NCI-H526 treated with DMSO at 0.1 percent for 48 hours (cell line): ENCODE measurements at regions not wholly inside any gene's neighbourhood (a gene's known extent, or its start where the extent isn't known, plus 50 kb on each side); places are given as distances from the start of the nearest gene placed in this dataset.
A peak's percentile ranks its signal among the peaks of the same experiment; 100 is the strongest.

Experiments used
- DNase-seq: peaks from one replicate; lab custom pipeline; 2025; lab: John Stamatoyannopoulos, UW

DNA sequence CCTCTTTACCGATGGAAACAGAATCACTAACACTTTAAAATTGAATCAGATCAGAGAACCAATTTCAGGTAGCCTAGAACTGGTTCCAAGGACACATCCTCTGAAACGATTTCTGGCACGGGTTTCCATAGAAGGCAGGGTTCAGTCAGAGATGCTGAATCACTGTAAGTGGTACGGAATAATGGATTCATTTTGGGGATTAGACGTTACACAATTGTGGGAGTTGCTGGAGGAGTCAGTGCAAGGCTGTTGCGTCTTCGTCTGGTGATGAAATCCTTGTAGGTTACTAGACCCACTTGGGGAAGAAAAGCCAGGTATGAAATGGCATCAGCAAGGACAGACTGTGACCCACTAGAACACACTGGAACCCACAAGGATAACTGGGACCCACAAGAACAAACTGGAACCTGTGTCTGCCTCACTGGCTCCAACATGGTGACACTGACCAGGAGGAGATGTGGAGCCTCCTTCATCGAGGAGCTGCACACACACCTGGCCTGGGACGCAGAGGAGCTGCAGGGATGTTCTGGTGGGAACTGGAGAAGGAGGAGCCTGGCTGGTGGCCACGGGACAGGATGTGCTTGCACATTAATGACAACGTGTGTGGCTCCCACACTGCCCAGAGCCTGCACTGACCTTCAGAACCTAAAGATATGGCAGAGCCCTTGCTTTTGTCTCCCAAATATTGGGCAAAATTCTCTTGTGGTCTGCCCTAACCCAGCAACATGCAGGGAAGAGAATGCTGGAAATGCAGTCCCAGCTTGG is 105.1 kb downstream of the TRAPPC11 start:
- no peak for DNase-seq

DNA sequence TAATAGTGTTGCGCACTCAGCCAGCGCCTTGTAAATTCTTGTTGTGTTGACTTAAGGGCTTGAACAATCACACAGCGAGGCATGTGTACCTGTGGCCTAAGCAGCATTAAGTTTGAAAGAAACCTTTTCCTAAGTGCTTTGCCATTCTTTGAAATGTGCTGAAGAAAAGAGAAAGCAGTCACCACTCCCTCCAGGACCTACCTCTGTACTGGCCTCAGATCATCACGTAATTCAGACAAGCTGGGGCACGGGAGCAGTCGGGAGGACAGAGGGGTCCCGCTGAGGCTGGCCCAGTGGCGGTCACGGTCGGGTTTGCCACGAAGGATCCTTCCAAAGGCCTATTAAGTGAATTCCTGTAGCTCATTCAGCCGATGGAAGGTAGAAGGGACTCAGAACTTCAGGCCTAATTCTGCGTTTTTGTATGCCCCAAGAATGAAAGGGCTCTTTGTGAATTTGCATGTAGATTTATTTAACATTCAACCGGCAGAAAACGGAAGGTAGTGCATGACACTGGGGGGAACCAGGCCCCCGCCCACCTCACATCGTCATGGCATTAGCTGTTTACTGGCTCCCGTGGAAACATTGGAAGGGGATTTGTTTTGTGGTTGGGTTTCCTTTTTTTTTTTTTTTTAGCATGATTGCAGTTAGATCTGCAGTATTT is 106.3 kb downstream of the TRAPPC11 start:
- DNase-seq: peak; percentile 76

DNA sequence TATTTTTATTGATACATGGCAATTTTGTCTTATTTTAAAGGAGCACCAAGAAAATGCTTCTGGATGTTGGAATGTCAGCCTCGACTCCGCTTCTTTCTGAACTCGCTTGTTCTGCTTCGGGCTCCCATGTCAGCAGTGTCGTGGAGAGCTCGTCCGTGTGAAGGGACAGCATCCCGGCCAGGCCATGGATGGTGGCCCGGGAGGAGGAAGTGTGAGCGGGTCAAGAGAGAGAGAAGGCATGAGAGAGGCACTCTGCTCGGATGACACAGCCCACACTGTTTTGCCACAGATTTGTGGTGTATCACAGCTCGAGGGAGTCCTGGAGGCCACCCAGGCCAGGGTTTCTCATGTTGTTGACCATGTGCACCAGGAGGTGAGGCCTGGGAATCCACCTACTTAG is 107.0 kb downstream of the TRAPPC11 start:
- no peak for DNase-seq

DNA sequence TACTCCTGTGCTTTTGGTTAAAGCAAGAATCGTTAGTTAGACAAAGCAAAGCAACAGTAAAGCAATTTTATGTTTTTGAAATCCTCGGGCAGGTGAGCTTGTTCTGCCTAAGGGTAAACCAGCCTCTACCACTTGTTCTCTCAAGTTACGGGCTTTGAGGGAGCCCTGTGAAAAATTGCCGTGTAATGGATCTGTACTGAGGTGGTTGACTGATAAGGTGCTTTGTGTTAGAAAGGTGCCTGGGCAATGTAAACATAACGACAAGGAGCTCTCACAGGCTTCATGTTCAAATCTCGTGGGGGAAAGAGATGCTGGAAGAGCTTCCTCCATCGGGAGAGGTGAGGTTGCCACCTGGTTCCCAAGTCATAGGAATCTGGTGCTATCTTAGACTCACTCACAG is 111.8 kb downstream of the TRAPPC11 start:
- DNase-seq: no peak

DNA sequence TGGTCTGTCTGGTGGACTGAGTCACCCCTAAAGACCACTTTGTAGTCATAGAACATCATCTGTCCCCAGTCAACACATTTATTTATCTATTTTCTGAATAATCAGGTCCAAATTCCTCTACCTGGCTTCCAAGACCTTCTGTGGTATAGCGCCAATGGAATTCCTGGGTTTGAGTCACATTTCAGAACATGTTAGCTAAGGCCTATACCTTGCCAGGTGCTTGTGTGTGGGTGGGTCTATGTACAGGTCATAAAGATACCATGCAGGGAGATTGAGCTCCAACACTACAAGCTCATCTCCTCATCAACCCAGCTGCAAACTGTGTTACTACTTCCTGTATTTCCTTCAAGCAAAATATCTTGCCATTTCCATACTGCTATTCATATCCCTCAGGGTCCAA is 113.3 kb downstream of the TRAPPC11 start:
- DNase-seq: no peak

DNA sequence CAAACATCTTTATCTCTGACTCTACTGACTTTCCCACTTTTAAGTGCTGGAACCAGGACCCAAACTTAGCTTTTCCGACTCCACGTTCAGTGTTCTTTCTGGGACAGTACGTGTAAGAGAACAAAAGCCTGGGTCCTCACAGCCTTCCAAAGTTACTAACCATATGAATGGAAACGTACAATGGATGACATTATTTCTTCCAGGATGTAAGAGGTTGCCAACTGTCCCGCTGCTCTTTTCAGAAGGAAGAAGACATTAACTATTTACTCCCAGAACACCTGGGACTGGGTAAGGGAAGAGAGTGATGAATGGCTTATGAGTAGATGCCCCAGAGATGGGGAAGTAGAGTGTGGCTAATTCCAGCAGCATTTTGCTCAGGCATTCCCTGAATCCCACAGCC is 114.7 kb downstream of the TRAPPC11 start:
- no peak for DNase-seq

DNA sequence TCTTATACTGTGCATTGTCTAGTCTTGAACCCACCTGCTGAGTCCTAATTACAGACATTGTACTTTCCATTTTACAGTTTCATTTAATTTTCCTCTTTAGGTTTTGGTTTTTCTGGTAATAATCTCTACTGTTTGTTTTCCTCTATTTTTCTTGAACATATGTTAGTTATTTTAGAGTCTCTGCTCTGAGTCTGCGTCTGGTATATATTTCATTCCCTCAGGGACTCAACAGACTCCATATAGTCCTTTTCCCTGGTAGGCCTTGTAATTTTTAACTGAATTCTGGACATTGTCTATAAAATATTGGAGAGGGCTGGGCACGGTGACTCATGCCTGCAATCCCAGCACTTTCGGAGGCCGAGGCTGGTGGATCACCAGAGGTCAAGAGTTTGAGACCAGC is 121.8 kb upstream of the STOX2 start:
- DNase-seq: no peak

DNA sequence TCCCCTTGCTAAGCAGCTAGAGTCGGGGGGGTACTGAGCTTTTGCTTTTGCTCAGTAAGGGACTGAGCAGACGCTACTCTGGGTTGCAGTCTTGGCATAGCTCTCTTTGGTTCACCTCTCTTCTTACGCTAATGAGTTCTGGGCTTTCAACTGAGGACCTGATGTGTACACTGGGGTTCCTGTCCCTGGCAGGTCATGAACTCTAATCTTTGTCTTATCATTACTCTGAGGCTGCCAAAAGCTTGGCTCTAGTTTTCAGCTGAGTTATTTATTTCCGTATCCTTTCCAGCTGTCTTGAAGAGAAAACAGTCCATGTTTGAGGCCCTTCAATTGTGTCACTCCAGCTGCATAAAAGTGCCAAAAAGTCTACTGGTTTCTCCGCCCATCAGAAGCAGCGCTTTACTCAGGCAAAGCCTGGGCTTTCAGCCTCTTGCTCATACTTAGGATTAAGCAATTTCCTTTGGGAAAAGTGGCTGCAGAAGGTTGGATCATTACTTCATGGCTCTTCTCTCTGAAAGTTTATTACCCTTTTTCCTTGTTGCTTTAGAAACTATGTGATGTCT is 121.0 kb upstream of the STOX2 start:
- DNase-seq: no peak

DNA sequence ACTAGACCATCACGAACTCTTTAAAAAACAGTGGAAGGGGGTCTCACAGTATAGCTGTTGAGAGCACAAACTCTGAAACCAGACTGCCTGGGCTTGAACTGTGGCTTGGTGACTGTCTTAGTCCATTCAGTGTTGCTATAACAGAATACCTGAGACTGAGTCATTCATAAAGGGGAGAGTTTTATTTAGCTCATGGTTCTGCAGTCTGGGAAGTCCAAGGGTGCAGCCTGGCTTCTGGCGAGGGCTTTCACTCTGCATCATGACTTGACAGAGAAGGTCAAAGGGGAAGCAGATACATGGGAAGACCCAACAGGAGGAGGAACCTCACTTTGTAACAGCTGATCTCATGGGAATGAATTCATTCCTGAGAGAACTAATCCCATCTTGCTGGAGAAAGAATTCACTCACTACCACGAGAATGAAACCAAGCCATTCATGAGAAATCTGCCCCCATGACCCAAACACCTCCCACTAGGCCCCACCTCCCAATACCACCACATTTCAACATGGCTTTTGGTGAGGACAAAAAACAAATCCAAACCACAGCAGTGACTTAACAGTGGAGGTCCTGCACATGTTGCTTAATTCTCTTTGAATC is 116.7 kb upstream of the STOX2 start:
- DNase-seq: no peak

DNA sequence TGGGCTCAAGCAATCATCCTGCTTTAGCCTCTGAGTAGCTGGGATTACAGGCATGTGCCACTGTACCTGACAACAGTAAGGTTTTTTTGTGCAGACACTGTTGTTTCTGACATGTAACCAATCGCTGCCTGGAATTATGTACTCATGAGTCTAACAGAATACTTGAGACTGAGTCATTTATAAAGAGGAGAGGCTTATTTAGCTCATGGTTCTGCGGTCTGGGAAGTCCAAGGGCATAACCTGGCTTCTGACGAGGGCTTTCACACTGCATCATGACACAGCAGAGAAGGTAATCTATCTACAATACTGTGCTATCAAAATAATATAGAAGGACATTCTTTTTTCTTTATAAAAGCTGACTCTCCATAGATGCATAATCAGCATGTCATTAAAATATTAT is 115.5 kb upstream of the STOX2 start:
- DNase-seq: no peak

DNA sequence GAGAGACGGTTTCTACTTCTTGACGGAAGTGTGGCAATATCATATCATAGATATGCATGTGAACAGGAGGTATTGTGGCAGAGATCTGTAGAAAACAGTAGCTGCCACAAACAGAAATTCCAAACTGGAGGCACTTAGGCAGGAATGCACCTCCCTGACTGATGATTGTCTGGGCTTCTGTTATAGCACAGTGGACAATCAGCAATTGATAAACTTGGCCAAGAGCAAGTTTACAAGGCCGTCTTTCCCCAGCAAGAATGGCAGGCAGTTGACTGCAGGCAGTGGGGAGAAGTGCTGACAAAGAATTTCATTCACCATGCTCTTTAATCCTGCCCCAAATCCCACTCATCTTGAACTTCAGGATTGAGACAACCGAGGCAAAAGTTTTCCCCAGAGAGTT is 114.4 kb upstream of the STOX2 start:
- no peak for DNase-seq

DNA sequence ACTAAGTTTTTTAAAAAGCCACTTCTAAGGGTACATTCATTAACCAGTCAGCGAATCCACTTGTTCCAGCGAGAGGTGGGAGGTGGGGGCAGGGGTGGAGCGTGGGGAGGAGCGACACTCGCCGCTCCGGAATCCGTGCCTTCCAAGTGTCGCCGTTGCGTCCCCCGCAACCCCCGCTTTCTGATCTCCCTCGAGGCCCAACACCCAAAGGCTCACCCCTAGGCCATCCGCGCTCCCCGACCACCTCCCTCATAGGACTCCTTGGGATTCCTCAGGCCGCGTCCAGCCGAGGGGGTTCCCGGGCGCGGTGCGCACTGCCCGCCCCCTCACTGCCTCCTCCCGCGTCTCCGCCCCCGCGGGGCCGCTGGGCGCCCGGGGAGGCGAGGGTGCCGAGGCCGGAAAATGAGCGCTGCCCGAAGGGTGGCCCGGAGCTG is 108.1 kb upstream of the STOX2 start:
- no peak for DNase-seq

DNA sequence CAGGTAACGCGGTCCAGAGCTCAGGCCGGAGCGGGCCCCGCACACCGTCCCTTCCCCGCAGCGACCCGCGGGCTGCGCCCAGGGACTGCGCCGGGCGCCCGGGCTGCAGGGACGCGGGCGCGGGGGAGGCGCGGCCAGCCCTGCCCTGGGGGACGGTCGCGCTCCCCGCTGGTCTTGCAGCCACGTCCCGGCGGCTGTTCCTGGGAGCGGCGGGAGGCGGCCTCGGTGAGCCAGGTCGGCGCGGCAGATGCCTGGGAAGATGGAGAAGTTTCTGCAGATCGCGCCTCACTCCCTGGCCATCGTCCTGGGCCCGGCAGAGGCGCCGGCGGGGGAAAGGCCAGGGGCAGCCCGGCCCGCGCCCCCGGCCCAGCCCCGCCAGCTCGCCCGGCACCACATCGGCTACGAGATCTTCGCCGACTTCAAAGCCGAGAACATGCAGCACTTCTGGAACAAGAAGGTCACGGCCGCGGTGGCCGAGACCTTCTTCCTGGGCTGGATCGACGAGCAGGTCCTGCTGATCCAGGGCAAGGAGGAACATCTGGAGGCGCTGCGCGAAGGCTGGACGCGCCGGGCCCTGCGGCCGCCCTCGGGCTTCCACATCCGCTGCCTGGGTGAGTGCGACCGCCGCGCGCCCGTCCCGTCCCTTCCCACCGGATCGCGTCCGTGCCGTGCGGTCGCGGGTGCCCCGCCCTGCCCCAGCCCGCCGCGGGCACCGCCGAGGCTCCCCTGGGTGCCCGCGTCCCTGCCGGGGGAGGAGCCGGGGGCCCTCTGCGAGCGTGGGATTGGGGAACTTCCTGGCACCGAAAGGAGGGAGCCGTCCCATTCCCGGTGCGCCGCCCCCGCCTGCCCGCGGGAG is 107.4 kb upstream of the STOX2 start:
- DNase-seq: peak; percentile 12

DNA sequence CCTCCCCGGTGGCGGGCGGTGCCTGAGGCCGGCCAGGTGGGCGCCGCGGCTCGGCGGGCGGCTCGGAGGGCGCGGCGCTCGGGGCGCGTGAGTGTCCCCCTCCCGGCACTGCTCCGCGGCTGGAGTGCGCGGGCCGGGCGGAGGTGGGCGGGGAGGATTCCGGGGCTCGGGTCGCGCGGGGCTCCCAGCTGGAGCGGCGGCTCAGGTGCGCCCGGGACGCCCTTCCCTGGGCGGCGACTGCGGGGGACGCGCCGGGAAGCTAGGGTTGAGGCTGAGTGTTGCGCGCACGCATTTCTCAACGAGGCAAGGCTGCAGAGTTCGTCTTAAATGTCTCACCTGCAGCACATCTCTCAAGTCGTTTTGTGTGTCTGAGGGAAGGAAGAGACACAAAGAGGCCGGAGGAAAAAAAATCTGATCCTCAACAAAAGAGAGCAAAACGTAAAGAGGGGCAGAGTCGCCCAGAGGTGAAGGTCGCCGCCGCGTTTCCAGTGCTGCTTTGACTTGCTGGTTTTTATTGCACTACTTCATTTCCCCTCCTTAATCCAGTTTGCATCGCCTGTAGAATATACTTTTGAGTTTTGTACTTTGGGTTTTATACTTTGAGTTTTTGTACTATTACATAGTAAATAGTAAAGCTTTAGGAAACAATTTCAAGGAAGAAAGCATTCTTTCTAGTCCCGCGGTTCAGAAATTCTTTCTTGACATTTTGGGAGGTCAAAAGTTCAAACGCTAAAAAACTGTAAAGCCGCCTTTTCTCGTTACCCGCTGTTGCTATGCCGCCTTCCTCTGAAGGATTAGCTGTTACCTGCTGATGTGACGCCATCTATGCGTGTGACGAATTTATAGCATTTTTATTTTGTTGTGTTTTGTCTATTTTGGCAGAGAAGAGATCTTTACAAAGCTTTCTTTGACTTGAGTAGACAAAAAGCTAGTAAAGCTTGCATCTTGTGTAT is 106.5 kb upstream of the STOX2 start:
- peak; percentile 26 for DNase-seq

DNA sequence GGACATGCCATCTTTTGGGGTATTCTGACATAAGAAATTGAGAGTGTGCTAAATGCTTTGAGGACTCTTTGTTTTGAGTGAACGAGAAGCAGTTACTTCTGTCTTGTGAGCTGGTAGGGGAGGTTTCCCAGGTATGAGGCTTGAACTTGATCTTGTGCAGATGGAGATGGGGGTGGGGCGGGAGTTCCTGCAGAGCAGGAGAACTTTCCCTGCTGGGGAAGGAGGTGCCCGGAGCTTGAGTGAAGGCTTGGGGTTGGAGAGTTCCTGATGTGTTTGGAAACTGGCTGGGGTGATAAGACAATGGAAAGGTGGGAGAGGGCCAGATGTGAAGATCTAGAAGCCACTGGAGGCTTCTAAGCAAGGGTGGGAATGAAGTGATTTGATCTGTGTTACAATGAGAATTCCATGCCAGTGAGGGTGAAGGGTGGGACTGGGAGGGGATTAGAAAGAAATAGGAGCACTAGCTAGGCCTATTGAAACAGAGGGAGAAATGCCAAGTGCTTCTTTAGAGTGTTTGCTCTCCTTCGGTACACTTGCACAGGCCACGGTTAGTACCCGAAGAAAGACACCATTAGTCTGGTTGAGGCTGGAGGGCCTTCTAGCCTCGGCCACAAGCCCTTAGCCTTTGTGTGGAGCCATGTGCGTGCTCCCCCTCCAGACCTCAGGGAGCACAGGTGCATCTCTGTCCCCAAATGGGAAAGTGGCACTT is 103.5 kb upstream of the STOX2 start:
- DNase-seq: no peak

DNA sequence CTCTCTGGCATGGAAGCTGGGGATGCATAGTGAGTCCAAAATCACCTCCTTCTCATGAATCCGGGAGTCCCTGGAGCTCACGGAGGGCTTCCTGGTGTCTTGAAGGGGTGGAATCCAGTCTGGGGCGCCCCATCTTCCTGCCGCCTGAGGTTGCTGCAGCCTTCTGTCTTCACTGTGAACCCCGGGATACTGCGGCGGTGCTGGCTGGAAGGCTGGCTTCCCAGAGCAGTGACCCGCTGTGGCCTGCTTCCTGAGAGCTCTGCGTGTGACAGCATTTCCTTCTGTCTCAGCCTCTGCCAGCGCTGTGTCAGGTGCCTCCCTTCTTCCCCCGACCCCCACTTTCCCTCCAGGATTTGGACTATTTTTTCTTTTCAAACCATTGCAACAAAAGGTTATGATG is 98.8 kb upstream of the STOX2 start:
- DNase-seq: no peak

DNA sequence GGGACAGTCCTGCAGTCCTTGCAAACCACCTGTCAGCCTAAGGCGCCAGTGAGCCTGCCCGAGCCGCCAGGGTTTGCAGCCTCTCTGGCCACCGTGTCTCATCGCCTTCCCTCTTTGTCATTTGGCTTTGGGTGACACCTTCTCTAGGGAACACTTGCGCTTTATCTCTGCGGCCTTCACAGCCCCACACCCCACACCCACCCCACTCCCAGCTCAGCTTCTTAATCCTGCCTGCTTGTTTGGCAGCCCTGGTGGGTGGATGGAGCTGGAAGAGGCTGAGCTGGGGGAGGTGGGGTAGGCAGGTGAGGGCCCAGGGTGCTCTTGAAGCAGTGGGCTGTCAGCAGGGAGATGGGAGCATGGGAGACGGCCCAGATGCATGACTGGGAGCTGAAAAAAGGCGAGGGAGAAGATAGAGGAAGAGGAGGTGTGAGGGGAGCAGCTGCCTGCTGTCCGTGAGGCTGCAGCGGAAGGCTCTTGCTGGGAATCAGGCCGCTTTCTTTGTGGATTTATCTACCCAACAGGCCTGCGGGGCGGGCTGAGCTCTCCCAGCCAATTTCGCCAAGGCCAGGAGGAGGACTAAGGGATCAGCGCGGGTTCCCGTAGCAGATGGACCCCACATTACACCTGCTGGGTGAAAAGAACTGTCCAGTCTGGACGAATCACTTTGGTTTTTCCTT is 97.5 kb upstream of the STOX2 start:
- no peak for DNase-seq

DNA sequence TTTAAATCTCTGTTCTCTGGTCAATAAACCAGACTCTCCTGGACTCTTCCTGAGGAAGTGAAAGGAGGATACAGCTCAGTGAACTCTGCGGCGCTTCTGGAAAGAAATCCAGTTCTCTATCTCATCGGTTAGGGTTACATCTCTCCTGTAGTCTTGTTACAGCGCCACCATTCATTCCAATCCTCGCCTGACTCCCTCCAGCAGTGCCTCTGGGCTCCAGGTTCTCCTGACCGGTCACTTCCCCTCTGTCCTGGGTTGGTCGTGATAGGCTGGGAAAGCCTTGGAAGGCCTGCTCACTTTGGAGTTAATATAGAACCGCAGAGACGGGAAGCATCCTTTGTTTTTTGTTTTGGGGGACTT is 97.0 kb upstream of the STOX2 start:
- no peak for DNase-seq

DNA sequence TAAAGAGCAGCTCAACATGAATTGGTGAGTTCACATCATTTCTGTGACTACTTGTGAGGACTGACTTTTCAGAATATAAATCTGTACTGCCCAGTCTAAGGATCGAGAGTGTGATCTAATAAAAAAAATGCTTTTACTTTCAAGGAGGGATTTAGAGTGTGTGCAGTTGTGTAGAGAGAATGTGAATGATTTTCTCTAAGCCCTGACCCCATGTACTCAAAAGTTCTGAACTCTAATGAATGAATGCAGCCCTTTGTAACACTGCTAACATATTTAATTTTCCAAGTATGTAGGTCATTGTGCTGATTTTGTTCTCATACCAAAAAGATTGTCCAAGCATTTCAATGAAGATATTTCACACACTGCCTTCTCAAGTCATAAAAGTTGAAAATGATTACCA is 92.5 kb upstream of the STOX2 start:
- DNase-seq: no peak

DNA sequence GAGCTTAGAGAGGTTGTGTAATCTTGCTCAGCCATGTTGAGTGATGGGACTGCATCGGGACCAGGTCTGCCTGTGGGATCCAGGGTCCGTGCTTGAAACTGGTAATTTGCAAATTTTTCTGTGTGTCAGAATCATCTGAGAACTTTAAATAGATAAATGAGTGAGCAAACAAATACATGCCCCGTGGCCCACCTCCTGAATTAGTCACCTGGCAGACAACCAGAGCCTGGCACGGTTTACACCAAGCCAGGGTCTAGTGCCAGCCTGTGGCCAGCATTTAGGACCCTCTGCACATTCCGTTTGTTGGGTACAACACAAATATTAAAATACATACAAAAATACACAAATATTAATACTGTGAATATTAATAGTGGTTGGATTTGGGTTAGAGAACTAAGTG is 90.6 kb upstream of the STOX2 start:
- no peak for DNase-seq
